RWPE1 (cell line): ENCODE measurements at regions not wholly inside any gene's neighbourhood (a gene's known extent, or its start where the extent isn't known, plus 50 kb on each side); places are given as distances from the start of the nearest gene placed in this dataset.

Experiments used
- CTCF ChIA-PET: fragments of 350-600 bp; sonication (Branson Sonifier 250); formaldehyde crosslinking; extraction: SDS; loops from one replicate; lab custom pipeline; 2021; lab: Yijun Ruan, JAX
- POLR2A ChIA-PET: fragments of 400-600 bp; formaldehyde crosslinking; extraction: SDS; loops from one replicate; lab custom pipeline; 2020; ENCODE audit warnings: antibody characterized with exemption; ENCODE audit not compliant: low non-redundant PET; lab: Yijun Ruan, JAX
- DNase-seq: peaks from one replicate; pipeline ENCODE4 v3.0.0; 2012; ENCODE audit warnings: low spot score
- H3K27ac ChIP-seq: fragments of 450-650 bp; 2 replicates; pipeline ENCODE4 v1.5.1; 2017
- TF ChIP-seq, protein P1 (sequence below): fragments of 450-650 bp; conservative IDR thresholded peaks from 2 replicates; pipeline ENCODE4 v1.5.1; 2017; ENCODE audit warnings: low read depth, mild to moderate bottlenecking

DNA sequence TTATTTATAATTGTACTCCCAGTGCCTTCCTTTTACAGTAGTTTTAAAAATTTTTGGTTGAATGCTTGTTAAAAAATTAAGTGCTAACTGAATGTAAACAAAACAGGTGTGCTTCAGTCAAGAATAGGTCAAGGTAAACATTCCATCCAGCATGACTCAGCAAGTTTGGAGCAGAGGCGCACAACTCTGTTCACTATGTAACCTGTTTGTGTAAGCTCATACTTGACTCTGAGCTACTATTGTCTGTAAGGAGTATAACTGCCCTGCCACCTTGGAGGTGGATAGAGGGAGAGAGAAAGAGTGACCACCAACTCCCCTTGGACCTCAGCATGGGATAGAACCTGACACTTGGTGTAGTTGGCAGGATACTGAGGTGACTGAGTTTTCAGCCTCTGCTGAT is 207.4 kb upstream of the SYT4 start:
- ChIA-PET CTCF (no interaction called here), POLR2A (no interaction called here)
- H3K27ac ChIP-seq = no peak overlapping the region
- TF ChIP-seq, protein P1, sequence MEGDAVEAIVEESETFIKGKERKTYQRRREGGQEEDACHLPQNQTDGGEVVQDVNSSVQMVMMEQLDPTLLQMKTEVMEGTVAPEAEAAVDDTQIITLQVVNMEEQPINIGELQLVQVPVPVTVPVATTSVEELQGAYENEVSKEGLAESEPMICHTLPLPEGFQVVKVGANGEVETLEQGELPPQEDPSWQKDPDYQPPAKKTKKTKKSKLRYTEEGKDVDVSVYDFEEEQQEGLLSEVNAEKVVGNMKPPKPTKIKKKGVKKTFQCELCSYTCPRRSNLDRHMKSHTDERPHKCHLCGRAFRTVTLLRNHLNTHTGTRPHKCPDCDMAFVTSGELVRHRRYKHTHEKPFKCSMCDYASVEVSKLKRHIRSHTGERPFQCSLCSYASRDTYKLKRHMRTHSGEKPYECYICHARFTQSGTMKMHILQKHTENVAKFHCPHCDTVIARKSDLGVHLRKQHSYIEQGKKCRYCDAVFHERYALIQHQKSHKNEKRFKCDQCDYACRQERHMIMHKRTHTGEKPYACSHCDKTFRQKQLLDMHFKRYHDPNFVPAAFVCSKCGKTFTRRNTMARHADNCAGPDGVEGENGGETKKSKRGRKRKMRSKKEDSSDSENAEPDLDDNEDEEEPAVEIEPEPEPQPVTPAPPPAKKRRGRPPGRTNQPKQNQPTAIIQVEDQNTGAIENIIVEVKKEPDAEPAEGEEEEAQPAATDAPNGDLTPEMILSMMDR = no peak
- no peak for DNase-seq

DNA sequence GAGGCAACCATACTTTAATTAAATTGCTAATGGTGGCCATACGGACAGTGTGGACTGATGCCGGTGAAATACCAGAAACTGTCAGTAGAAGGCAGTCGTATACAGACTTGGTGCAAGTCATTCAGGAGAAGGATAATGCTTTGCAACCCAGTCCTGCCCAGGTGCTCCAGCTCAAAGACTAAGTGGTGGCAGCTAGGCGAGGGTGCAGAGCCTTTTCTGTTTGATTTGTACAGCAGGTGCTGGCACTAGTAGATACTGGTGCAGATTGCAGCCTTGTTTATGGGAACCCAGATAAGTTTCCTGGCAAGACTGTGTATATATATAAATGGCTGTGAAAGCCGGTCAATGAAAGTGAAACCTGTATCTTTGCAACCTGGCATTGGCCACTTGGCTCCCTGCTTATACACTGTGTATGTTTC is 208.3 kb upstream of the SYT4 start:
- no peak overlapping the region for H3K27ac ChIP-seq
- ChIA-PET CTCF (no interaction called here), POLR2A (no interaction called here)
- DNase-seq = no peak
- TF ChIP-seq, protein P1 = no peak

DNA sequence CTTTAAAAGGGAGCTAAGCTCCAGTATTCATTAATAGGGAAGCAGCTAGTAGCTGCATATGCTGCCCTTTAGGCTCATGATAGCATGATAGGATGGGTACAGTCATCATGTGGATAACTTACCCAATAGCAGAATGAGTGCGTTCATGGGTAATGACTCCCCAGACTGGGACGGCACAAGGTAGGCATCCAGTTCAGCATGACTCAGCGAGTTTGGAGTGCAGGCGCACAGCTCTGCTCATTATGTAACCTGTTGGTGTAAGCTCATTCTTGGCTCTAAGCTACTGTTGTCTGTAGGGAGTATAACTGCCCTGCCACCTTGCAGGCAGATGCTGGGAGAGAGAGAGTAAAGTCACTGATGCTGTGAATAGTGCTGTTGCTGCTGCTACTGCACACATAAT is 209.2 kb upstream of the SYT4 start:
- no peak for DNase-seq
- CTCF ChIA-PET = no interaction called here
- no peak overlapping the region for H3K27ac ChIP-seq
- POLR2A ChIA-PET = no interaction called here
- TF ChIP-seq, protein P1 = no peak

DNA sequence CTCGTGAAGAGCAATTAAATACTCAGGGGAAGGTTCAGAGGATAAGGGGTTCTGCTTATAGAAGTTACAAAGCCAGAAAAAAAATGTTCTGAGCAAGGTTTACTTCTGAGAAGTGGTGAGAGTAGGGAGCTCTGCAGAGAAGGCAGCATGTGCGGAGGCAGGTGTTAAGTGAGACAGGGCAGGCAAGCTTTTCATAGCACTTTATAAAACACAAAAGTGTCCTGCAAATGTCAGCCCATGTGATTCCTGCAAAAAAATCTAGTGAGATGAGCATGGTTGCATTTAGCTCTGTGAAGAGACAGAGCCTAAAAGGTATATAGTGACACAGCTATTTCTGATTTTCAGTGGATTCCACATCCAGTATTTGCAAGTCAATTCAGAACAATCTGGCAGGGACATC is 223.8 kb upstream of the SYT4 start:
- DNase-seq = no peak
- H3K27ac ChIP-seq = no peak overlapping the region
- ChIA-PET POLR2A (interaction anchor here (0.5 kb wide), 1 partner anchor 33 kb away, joined by 4 read pairs; no protein-coding TSS in a partner anchor), CTCF (no interaction called here)
- TF ChIP-seq, protein P1 = no peak

DNA sequence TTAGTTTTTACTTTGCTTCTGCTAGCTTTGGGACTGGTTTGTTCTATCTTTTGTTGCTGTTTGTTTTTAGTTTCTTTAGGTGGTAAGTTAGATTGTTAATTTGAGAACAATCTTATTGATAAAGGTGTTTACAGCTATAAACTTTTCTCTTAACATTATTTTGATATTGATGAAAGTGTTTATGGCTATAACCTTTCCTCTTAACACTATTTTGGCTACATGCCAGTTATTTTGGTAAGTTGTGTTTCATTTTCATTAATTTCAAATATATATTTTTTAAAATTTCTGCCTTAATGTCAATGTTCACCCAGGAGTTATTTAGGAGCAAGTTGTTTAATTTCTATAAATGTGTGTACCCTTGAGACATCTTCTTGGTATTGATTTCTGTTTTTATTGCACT is 229.6 kb upstream of the SYT4 start:
- H3K27ac ChIP-seq = no peak overlapping the region
- ChIA-PET CTCF (no interaction called here), POLR2A (no interaction called here)
- no peak for DNase-seq
- TF ChIP-seq, protein P1 = no peak

DNA sequence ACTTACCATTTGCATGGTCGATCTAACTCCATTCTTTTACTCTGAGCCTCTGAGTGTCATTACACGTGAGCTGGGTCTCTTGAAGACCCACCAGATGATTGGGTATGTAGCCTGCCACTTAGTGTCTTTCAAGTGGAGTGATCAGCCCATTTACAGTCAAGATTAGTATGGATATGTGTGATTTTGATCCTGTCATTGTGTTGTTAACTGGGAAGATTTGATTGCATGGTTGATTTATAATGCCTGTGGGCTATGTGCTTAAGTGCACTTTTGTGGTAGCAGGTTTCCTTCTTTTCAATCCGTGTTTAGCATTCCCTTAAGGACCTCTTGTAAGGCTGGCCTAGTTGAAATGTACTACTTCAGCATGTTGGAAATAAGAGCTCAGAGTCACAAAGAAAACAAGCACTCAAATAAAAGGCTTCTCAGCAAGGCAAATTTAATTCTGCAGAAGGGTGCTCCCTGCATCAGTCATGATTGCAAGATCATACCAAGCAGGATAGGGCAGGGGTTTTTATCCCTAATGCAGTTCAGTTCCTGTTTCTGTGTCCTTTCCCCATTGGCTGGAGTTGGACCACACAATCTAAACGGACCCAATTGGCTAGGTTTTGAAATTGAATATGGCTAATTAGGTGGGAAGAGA is 230.7 kb upstream of the SYT4 start:
- TF ChIP-seq, protein P1 = no peak
- POLR2A ChIA-PET = no interaction called here
- no peak for DNase-seq
- H3K27ac ChIP-seq = no peak overlapping the region
- CTCF ChIA-PET = no interaction called here
